HG03565 (cell line): ENCODE measurements at regions not wholly inside any gene's neighbourhood (a gene's known extent, or its start where the extent isn't known, plus 50 kb on each side); places are given as distances from the start of the nearest gene placed in this dataset.

ENCODE experiments used
- ATAC-seq: cut with Tn5 transposase; IDR thresholded peaks from one replicate; pipeline ENCODE4 v1.9.1; 2021; ENCODE audit warnings: mild to moderate bottlenecking, moderate library complexity; ENCODE audit not compliant: unreplicated experiment

GRCh38 chr4:81523672-81524327 lies 52.1 kb upstream of the RASGEF1B start:
- ATAC-seq: no peak

GRCh38 chr4:81522711-81523110 lies 51.0 kb upstream of the RASGEF1B start:
- no peak for ATAC-seq

DNA sequence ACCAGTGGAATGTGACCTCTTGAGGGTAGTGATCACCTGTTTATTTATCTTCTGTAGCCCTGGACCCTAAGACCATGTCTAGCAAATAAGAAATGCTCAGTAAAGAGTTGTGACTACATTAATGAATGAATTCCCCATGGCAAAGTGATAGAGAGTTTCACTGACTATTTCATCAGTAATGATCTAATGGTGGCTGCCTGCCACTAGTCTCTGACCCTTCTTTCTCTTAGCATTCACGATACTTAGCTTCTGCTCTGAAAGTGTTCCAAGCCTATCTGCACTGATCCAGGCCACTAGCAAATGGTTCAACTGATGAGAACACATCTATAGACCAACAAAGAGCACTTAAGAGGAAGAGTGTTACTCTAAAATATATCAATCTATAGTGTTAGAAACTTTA lies 50.0 kb upstream of the RASGEF1B start:
- ATAC-seq: no peak
